T-cell (primary cell): ENCODE measurements at regions not wholly inside any gene's neighbourhood (a gene's known extent, or its start where the extent isn't known, plus 50 kb on each side); places are given as distances from the start of the nearest gene placed in this dataset.

Source experiments
- ATAC-seq, 4 experiments: fragments of 200-7000 bp in 3 of 4; fragments of 150-1000 bp in 1 of 4; cut with Tn5 transposase; replicated peaks in 1 of 4; 1 replicate in 3 of 4; 2 replicates in 1 of 4; pipeline ENCODE4 v1.10.0; 2021; ENCODE audit warnings: moderate library complexity in 3 of 4, mild to moderate bottlenecking in 2 of 4, moderate number of reproducible peaks in 1 of 4
- CTCF ChIA-PET, 2 donors: fragments of 300-600 bp; sonication (Branson Sonifier 250); formaldehyde crosslinking; loops; one replicate each; lab custom pipeline; 2022; ENCODE audit warnings: antibody characterized with exemption in 2 of 2; lab: Charles Lee
- POLR2A ChIA-PET, 2 donors: fragments of 300-600 bp; sonication (Branson Sonifier 250); formaldehyde crosslinking; loops; one replicate each; lab custom pipeline; 2022; ENCODE audit warnings: antibody characterized with exemption in 2 of 2; lab: Charles Lee
- DNase-seq, 35 experiments: peaks; one replicate each; pipeline versions ENCODE4 v3.0.0 to v3.0.0-alpha.2; 2013 to 2023
- H3K27ac ChIP-seq: one replicate; pipeline ENCODE4 v1.5.1; 2013; ENCODE audit warnings: low read length
- H3K27me3 ChIP-seq, 2 experiments: replicated peaks in 1 of 2; 1 replicate in 1 of 2; 2 replicates in 1 of 2; pipeline versions ENCODE4 v1.6.1 to v1.7.0; 2013; ENCODE audit warnings: low read length in 1 of 2, mixed read lengths in 1 of 2; ENCODE audit not compliant: control insufficient read depth in 2 of 2, insufficient read depth in 2 of 2; ENCODE audit errors: extremely low read depth in 1 of 2
- H3K36me3 ChIP-seq, 2 donors: 1 replicate in 1 of 2; 2 replicates in 1 of 2; pipeline versions ENCODE4 v1.6.1 to v1.7.0; 2013; ENCODE audit warnings: low read length in 1 of 2; ENCODE audit not compliant: control insufficient read depth in 2 of 2, insufficient read depth in 1 of 2; ENCODE audit errors: extremely low read depth in 1 of 2
- H3K4me1 ChIP-seq, 2 experiments: 1 replicate in 1 of 2; 2 replicates in 1 of 2; pipeline versions ENCODE4 v1.6.1 to v1.7.0; 2013; ENCODE audit warnings: low read length in 2 of 2, mixed read lengths in 1 of 2; ENCODE audit not compliant: insufficient read depth in 2 of 2, control insufficient read depth in 1 of 2; ENCODE audit errors: extremely low read depth in 1 of 2
- H3K4me3 ChIP-seq, 2 donors: 1 replicate in 1 of 2; 2 replicates in 1 of 2; pipeline versions ENCODE4 v1.5.1 to v1.7.0; 2013; ENCODE audit warnings: mild to moderate bottlenecking in 2 of 2, low read length in 1 of 2, moderate library complexity in 1 of 2; ENCODE audit not compliant: control insufficient read depth in 1 of 2; ENCODE audit errors: extremely low read depth in 1 of 2
- H3K9me3 ChIP-seq: 2 replicates; pipeline ENCODE4 v1.7.0; 2013
- H3K27ac Mint-ChIP-seq, 2 donors: one replicate each; pipeline ENCODE4 v1.8.0; 2020 to 2021; ENCODE audit warnings: mild to moderate bottlenecking in 2 of 2, mixed read lengths in 2 of 2
- H3K27me3 Mint-ChIP-seq, 2 donors: one replicate each; pipeline ENCODE4 v1.8.0; 2021 to 2022; ENCODE audit warnings: mixed read lengths in 2 of 2
- H3K36me3 Mint-ChIP-seq: one replicate; pipeline ENCODE4 v1.8.0; 2021; ENCODE audit warnings: mixed read lengths
- H3K4me1 Mint-ChIP-seq, 3 donors: one replicate each; pipeline ENCODE4 v1.8.0; 2020 to 2022; ENCODE audit warnings: mixed read lengths in 3 of 3, mild to moderate bottlenecking in 1 of 3
- H3K4me3 Mint-ChIP-seq, 3 donors: one replicate each; pipeline ENCODE4 v1.8.0; 2020 to 2022; ENCODE audit warnings: mild to moderate bottlenecking in 3 of 3, mixed read lengths in 3 of 3, moderate library complexity in 3 of 3
- H3K9me3 Mint-ChIP-seq, 3 donors: one replicate each; pipeline ENCODE4 v1.8.0; 2020 to 2022; ENCODE audit warnings: mixed read lengths in 3 of 3
- WGBS: methylation state at CpG from one replicate; pipeline ENCODE4 v1.1.5; 2013; ENCODE audit warnings: missing lambda C conversion rate; ENCODE audit not compliant: insufficient coverage; 5-methylcytosine and 5-hydroxymethylcytosine counted together

GRCh38 chr4:79266136-79266535, 59.7 kb downstream of the NAA11 start:
- POLR2A ChIA-PET, result no interaction called here
- no peak for DNase-seq

DNA sequence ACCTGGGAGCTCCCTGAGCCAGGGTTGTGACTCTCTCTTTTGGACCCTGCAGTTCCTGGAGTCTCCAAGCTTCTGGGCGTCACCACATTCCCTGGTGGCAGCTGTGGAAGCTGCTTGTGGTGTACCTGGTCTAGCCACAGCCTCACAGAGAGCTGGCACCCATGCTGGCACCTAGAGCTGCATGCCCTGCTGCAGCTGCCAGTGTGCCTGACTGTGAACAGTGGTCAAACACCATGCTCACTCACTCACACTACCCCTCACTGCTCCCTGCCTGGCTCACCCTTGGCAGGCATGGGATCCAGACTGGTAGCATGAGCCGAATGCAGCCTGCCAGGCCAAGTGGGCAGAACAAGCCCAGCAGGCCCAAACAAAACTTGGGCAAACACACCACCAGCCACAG, 66.6 kb downstream of the NAA11 start:
- Mint-ChIP-seq H3K27me3 (no peaks in the 10 kb centered on the region), H3K36me3 (no peaks in the 10 kb centered on the region), H3K27ac (no peak overlapping the region), H3K4me3 (no peak overlapping the region), H3K9me3 (no peaks in the 10 kb centered on the region), H3K4me1 (no peaks in the 10 kb centered on the region)
- peaks cover 0 to 12% of the 10 kb centered on the region in 2 experiments for H3K27me3 ChIP-seq
- ATAC-seq (no peak), DNase-seq (no peak)
- ChIA-PET CTCF (no interaction called here), POLR2A (no interaction called here)
- no peaks in the 10 kb centered on the region for H3K9me3 ChIP-seq
- 46% methylated on average over 2 of the region's 2 CpGs for WGBS
- no peak overlapping the region for H3K4me3 ChIP-seq
- no peak overlapping the region for H3K27ac ChIP-seq
- H3K4me1 ChIP-seq, result no peaks in the 10 kb centered on the region
- H3K36me3 ChIP-seq, result no peaks in the 10 kb centered on the region

More at GRCh38 chr4:79266136-79266535, 59.7 kb downstream of the NAA11 start:
- Mint-ChIP-seq H3K4me3 (no peak overlapping the region), H3K27ac (no peak overlapping the region), H3K9me3 (no peaks in the 10 kb centered on the region), H3K27me3 (no peaks in the 10 kb centered on the region), H3K36me3 (no peaks in the 10 kb centered on the region), H3K4me1 (no peaks in the 10 kb centered on the region)
- Histone ChIP-seq H3K27ac (no peak overlapping the region), H3K36me3 (no peaks in the 10 kb centered on the region), H3K4me1 (no peaks in the 10 kb centered on the region), H3K27me3 (no peaks in the 10 kb centered on the region), H3K4me3 (no peak overlapping the region), H3K9me3 (no peaks in the 10 kb centered on the region)
- no peak for ATAC-seq
- 97% methylated on average over 3 of the region's 3 CpGs for WGBS
- CTCF ChIA-PET, result no interaction called here

GRCh38 chr4:79258614-79259176, 67.2 kb downstream of the NAA11 start:
- Histone ChIP-seq H3K4me3 (no peak overlapping the region), H3K9me3 (no peaks in the 10 kb centered on the region), H3K36me3 (no peaks in the 10 kb centered on the region), H3K27me3 (peaks cover 0 to 12% of the 10 kb centered on the region in 2 experiments), H3K4me1 (no peaks in the 10 kb centered on the region), H3K27ac (no peak overlapping the region)
- ChIA-PET CTCF (no interaction called here), POLR2A (no interaction called here)
- Mint-ChIP-seq H3K4me3 (no peak overlapping the region), H3K27me3 (no peaks in the 10 kb centered on the region), H3K27ac (no peak overlapping the region), H3K4me1 (no peaks in the 10 kb centered on the region), H3K36me3 (no peaks in the 10 kb centered on the region), H3K9me3 (no peaks in the 10 kb centered on the region)
- WGBS, result 100% methylated on average over 1 of the region's 2 CpGs
- DNase-seq (no peak), ATAC-seq (no peak)

GRCh38 chr4:79257953-79258613, 67.8 kb downstream of the NAA11 start:
- H3K9me3 ChIP-seq, result no peaks in the 10 kb centered on the region
- no peaks in the 10 kb centered on the region for H3K36me3 ChIP-seq
- DNase-seq (no peak), ATAC-seq (no peak)
- H3K4me1 Mint-ChIP-seq, result no peaks in the 10 kb centered on the region
- H3K27me3 ChIP-seq, result peaks cover 0 to 12% of the 10 kb centered on the region in 2 experiments
- no peak overlapping the region for H3K4me3 Mint-ChIP-seq
- H3K27ac Mint-ChIP-seq, result no peak overlapping the region
- POLR2A ChIA-PET, result no interaction called here
- 77% methylated on average over 5 of the region's 5 CpGs for WGBS
- no peaks in the 10 kb centered on the region for H3K36me3 Mint-ChIP-seq
- no peaks in the 10 kb centered on the region for H3K27me3 Mint-ChIP-seq
- H3K27ac ChIP-seq, result no peak overlapping the region
- no peak overlapping the region for H3K4me3 ChIP-seq
- H3K9me3 Mint-ChIP-seq, result no peaks in the 10 kb centered on the region
- CTCF ChIA-PET, result no interaction called here
- H3K4me1 ChIP-seq, result no peaks in the 10 kb centered on the region

- H3K36me3 Mint-ChIP-seq, result no peaks in the 10 kb centered on the region
- H3K27ac ChIP-seq, result no peak overlapping the region
- ChIA-PET POLR2A (no interaction called here), CTCF (no interaction called here)
- H3K9me3 ChIP-seq, result no peaks in the 10 kb centered on the region
- H3K9me3 Mint-ChIP-seq, result peaks cover 0 to 3% (median 0%) of the 10 kb centered on the region in 3 donors
- H3K36me3 ChIP-seq, result no peaks in the 10 kb centered on the region
- H3K27me3 Mint-ChIP-seq, result no peaks in the 10 kb centered on the region
- WGBS, result 92% methylated on average over 5 of the region's 6 CpGs
- no peaks in the 10 kb centered on the region for H3K4me1 Mint-ChIP-seq
- no peak overlapping the region for H3K4me3 ChIP-seq
- no peak for DNase-seq
- peaks cover 0 to 12% of the 10 kb centered on the region in 2 experiments for H3K27me3 ChIP-seq
- H3K4me1 ChIP-seq, result no peaks in the 10 kb centered on the region
- H3K27ac Mint-ChIP-seq, result no peak overlapping the region
- ATAC-seq, result no peak
- no peak overlapping the region for H3K4me3 Mint-ChIP-seq
These were observed 70.1 kb downstream of the NAA11 start for GRCh38 chr4:79255793-79256192.

DNA sequence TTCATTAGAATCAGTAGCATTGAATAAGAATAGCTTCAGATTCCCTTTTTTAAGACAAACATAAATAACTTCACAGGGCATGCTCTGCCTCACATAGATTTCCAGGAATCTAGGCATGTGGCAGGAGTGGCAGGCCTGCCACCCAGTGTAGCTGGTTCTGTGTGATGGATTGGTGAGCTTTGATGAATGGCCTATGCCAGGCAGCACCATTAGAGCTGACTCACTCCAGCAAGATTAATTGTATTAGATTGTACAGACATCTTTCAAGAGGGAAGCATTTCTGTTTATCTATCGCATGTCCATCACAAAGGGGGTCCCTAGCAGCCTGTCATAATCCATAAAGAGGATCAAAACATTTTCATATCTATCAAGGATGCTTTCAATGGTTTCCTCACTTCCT, 71.9 kb downstream of the NAA11 start:
- H3K9me3 Mint-ChIP-seq, result peaks cover 0 to 3% (median 2%) of the 10 kb centered on the region in 3 donors
- H3K27ac ChIP-seq, result no peak overlapping the region
- WGBS, result no CpG with 5 or more reads among the region's 1 CpG
- ChIA-PET CTCF (no interaction called here), POLR2A (no interaction called here)
- no peaks in the 10 kb centered on the region for H3K36me3 ChIP-seq
- DNase-seq, result no peak
- H3K27me3 Mint-ChIP-seq, result no peaks in the 10 kb centered on the region
- no peak overlapping the region for H3K4me3 ChIP-seq
- H3K36me3 Mint-ChIP-seq, result no peaks in the 10 kb centered on the region
- H3K4me1 Mint-ChIP-seq, result no peaks in the 10 kb centered on the region
- no peak for ATAC-seq
- no peaks in the 10 kb centered on the region for H3K9me3 ChIP-seq
- no peak overlapping the region for H3K27ac Mint-ChIP-seq
- H3K4me1 ChIP-seq, result no peaks in the 10 kb centered on the region
- no peak overlapping the region for H3K4me3 Mint-ChIP-seq
- H3K27me3 ChIP-seq, result peaks cover 0 to 15% of the 10 kb centered on the region in 2 experiments
